DMS53 treated with DMSO at 0.1 percent for 48 hours (cell line): ENCODE measurements at regions not wholly inside any gene's neighbourhood (a gene's known extent, or its start where the extent isn't known, plus 50 kb on each side); places are given as distances from the start of the nearest gene placed in this dataset.
"Not testable (repeated sequence)": the region's sequence is repeated elsewhere in the genome, so short reads cannot be mapped to it uniquely, and the experiment has no call there.

Source experiments
- DNase-seq: peaks from one replicate; lab custom pipeline; 2025; ENCODE audit not compliant: unreplicated experiment; lab: John Stamatoyannopoulos, UW

- no peak for DNase-seq
These were observed 186.7 kb upstream of the WDFY3 start for GRCh38 chr4:85153221-85153620.

- no peak for DNase-seq
These were observed 188.1 kb upstream of the WDFY3 start for GRCh38 chr4:85154591-85154990.

- no peak for DNase-seq
These were observed 199.3 kb upstream of the WDFY3 start for GRCh38 chr4:85165808-85166207.

- DNase-seq = no peak
These were observed 199.8 kb upstream of the WDFY3 start for GRCh38 chr4:85166318-85166717.

GRCh38 chr4:85168234-85168834 lies 201.8 kb upstream of the WDFY3 start:
- no peak for DNase-seq

- DNase-seq = no peak
These were observed 203.8 kb upstream of the WDFY3 start for GRCh38 chr4:85170241-85170640.

GRCh38 chr4:85175190-85175589 lies 208.7 kb upstream of the WDFY3 start:
- DNase-seq = no peak

- no peak for DNase-seq
These were observed 210.6 kb upstream of the WDFY3 start for GRCh38 chr4:85177092-85177491.

GRCh38 chr4:85177679-85178078 lies 211.2 kb upstream of the WDFY3 start:
- DNase-seq = no peak

GRCh38 chr4:85180533-85180932 lies 214.0 kb upstream of the WDFY3 start:
- DNase-seq = no peak

GRCh38 chr4:85187106-85187505 lies 220.6 kb upstream of the WDFY3 start:
- no peak for DNase-seq

GRCh38 chr4:85196015-85196414 lies 229.5 kb upstream of the WDFY3 start:
- peak; percentile 3 for DNase-seq

- DNase-seq = no peak
These were observed 233.6 kb upstream of the WDFY3 start for GRCh38 chr4:85200106-85200505.

- no peak for DNase-seq
These were observed 242.7 kb upstream of the WDFY3 start for GRCh38 chr4:85209161-85209560.

- DNase-seq = no peak
These were observed 243.9 kb upstream of the WDFY3 start for GRCh38 chr4:85210353-85210752.

- DNase-seq = not testable (repeated sequence)
These were observed 250.1 kb upstream of the WDFY3 start for GRCh38 chr4:85216571-85216970.

- no peak for DNase-seq
These were observed 252.3 kb upstream of the WDFY3 start for GRCh38 chr4:85218756-85219155.

GRCh38 chr4:85221606-85222005 lies 253.3 kb upstream of the ARHGAP24 start:
- no peak for DNase-seq

- DNase-seq = no peak
These were observed 252.4 kb upstream of the ARHGAP24 start for GRCh38 chr4:85222561-85222960.

- no peak for DNase-seq
These were observed 246.7 kb upstream of the ARHGAP24 start for GRCh38 chr4:85228264-85228663.

- DNase-seq = no peak
These were observed 241.4 kb upstream of the ARHGAP24 start for GRCh38 chr4:85233516-85233915.

- no peak for DNase-seq
These were observed 231.1 kb upstream of the ARHGAP24 start for GRCh38 chr4:85243857-85244256.

- no peak for DNase-seq
These were observed 230.3 kb upstream of the ARHGAP24 start for GRCh38 chr4:85244638-85245037.

GRCh38 chr4:85246055-85246454 lies 228.9 kb upstream of the ARHGAP24 start:
- no peak for DNase-seq
